GM18873 (cell line): ENCODE measurements at regions not wholly inside any gene's neighbourhood (a gene's known extent, or its start where the extent isn't known, plus 50 kb on each side); places are given as distances from the start of the nearest gene placed in this dataset.
"Not testable (repeated sequence)": the region's sequence is repeated elsewhere in the genome, so short reads cannot be mapped to it uniquely, and the experiment has no call there.

Source experiments
- ATAC-seq: cut with Tn5 transposase; IDR thresholded peaks from one replicate; pipeline ENCODE4 v1.9.1; 2021; ENCODE audit warnings: mild to moderate bottlenecking, moderate library complexity, moderate number of reproducible peaks; ENCODE audit not compliant: unreplicated experiment, low FRiP score

- ATAC-seq: no peak
These were observed 185.0 kb upstream of the HS6ST1 start for GRCh38 chr2:128503399-128504245.

GRCh38 chr2:128504246-128505149 lies 185.8 kb upstream of the HS6ST1 start:
- ATAC-seq: no peak

GRCh38 chr2:128505150-128505490 lies 186.5 kb upstream of the HS6ST1 start:
- ATAC-seq: no peak

- no peak for ATAC-seq
These were observed 187.2 kb upstream of the HS6ST1 start for GRCh38 chr2:128505575-128506526.

- ATAC-seq: no peak
These were observed 187.9 kb upstream of the HS6ST1 start for GRCh38 chr2:128506534-128506933.

- ATAC-seq: no peak
These were observed 192.2 kb upstream of the HS6ST1 start for GRCh38 chr2:128510701-128511397.

- no peak for ATAC-seq
These were observed 193.2 kb upstream of the HS6ST1 start for GRCh38 chr2:128511731-128512378.

- ATAC-seq: no peak
These were observed 193.9 kb upstream of the HS6ST1 start for GRCh38 chr2:128512379-128513115.

GRCh38 chr2:128513116-128513960 lies 194.7 kb upstream of the HS6ST1 start:
- no peak for ATAC-seq

GRCh38 chr2:128513961-128514283 lies 195.3 kb upstream of the HS6ST1 start:
- ATAC-seq: no peak

- no peak for ATAC-seq
These were observed 195.9 kb upstream of the HS6ST1 start for GRCh38 chr2:128514555-128514955.

GRCh38 chr2:128516938-128517337 lies 198.3 kb upstream of the HS6ST1 start:
- ATAC-seq: no peak

- not testable (repeated sequence) for ATAC-seq
These were observed 200.4 kb upstream of the HS6ST1 start for GRCh38 chr2:128519028-128519427.

GRCh38 chr2:128519517-128520215 lies 201.0 kb upstream of the HS6ST1 start:
- no peak for ATAC-seq

GRCh38 chr2:128520340-128520739 lies 201.7 kb upstream of the HS6ST1 start:
- ATAC-seq: peak; percentile 7

GRCh38 chr2:128520791-128521190 lies 202.1 kb upstream of the HS6ST1 start:
- ATAC-seq: peak; percentile 83

GRCh38 chr2:128521482-128521881 lies 202.8 kb upstream of the HS6ST1 start:
- no peak for ATAC-seq
